Retinal pigment epithelial cell (primary cell): ENCODE measurements at regions not wholly inside any gene's neighbourhood (a gene's known extent, or its start where the extent isn't known, plus 50 kb on each side); places are given as distances from the start of the nearest gene placed in this dataset.
A peak's percentile ranks its signal among the peaks of the same experiment; 100 is the strongest.

Source experiments
- DNase-seq: peaks from one replicate; pipeline ENCODE4 v3.0.0-alpha.2; 2010; ENCODE audit warnings: low read depth
- H3K4me3 ChIP-seq: 2 replicates; pipeline ENCODE4 v1.5.1; 2011; ENCODE audit warnings: mild to moderate bottlenecking, low read length, control low read depth, moderate library complexity
- TF ChIP-seq, protein P1 (sequence below): conservative IDR thresholded peaks from 2 replicates; pipeline ENCODE4 v1.5.1; 2011; ENCODE audit warnings: low read depth, low read length, control low read depth, inconsistent platforms

DNA sequence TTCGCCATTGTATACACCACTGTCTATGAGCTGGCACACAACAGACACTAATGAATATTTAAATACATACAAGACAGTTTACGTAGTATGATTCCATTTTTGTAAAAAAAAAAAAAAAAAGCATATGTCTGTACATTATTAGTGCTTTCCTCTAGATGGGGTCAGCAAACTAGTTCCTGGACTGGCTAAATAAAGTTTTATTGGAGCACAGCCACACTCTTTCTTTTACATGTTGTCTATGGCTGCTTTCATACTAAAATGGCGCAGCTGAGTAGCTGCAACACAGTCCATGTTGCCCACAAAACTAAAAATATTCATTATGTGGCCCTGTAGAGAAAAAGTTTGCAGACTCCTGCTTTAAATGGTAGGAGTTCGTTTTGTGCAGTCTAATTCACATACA lies 70.7 kb upstream of the FRMD4B start:
- H3K4me3 ChIP-seq = no peak overlapping the region
- TF ChIP-seq, protein P1, sequence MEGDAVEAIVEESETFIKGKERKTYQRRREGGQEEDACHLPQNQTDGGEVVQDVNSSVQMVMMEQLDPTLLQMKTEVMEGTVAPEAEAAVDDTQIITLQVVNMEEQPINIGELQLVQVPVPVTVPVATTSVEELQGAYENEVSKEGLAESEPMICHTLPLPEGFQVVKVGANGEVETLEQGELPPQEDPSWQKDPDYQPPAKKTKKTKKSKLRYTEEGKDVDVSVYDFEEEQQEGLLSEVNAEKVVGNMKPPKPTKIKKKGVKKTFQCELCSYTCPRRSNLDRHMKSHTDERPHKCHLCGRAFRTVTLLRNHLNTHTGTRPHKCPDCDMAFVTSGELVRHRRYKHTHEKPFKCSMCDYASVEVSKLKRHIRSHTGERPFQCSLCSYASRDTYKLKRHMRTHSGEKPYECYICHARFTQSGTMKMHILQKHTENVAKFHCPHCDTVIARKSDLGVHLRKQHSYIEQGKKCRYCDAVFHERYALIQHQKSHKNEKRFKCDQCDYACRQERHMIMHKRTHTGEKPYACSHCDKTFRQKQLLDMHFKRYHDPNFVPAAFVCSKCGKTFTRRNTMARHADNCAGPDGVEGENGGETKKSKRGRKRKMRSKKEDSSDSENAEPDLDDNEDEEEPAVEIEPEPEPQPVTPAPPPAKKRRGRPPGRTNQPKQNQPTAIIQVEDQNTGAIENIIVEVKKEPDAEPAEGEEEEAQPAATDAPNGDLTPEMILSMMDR = no peak
- DNase-seq = no peak

- no peak for DNase-seq
- H3K4me3 ChIP-seq = no peak overlapping the region
- TF ChIP-seq, protein P1 = no peak
Observed at GRCh38 chr3:69454204-69454787, 68.4 kb upstream of the FRMD4B start.

- TF ChIP-seq, protein P1 = no peak
- no peak for DNase-seq
- H3K4me3 ChIP-seq = no peak overlapping the region
Observed at GRCh38 chr3:69452295-69452694, 66.4 kb upstream of the FRMD4B start.

DNA sequence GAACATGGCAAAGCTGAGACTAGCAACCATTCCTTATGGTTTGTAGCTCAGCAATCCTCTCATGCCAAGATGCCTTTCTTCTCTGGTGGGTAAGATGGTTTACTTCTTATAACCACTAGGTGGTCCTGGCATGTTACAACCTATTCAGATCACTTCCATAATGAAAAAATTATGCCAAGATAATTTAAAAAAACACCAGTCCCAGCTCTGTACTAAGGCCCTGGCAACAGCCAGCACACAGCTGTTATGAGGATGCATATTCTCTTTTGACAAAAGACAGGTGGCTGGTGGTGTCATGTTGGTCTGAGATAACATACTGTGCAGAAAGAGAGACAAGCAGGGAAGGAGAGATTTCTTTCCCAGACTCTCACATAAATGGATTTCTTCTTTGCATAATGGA lies 65.7 kb upstream of the FRMD4B start:
- DNase-seq = no peak
- TF ChIP-seq, protein P1 = peak; percentile 50
- no peak overlapping the region for H3K4me3 ChIP-seq

DNA sequence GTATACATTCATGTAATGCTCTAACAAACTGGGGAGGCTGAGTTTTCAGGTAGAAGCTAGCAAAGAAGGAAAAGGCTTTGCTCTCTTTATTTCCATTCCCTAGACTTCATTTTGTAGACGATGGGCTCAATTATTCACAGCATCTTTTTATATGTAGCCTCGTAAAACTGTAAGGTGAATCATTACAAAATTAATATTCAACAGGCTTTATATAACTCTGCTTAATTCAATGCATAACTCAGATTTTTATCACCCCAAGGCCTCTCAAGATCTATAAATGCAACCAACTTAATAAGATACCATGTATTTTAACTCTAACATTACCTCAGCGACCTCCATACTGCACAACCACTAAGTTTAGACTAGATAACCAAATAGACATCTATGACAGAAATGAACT lies 63.0 kb upstream of the FRMD4B start:
- TF ChIP-seq, protein P1 = no peak

DNA sequence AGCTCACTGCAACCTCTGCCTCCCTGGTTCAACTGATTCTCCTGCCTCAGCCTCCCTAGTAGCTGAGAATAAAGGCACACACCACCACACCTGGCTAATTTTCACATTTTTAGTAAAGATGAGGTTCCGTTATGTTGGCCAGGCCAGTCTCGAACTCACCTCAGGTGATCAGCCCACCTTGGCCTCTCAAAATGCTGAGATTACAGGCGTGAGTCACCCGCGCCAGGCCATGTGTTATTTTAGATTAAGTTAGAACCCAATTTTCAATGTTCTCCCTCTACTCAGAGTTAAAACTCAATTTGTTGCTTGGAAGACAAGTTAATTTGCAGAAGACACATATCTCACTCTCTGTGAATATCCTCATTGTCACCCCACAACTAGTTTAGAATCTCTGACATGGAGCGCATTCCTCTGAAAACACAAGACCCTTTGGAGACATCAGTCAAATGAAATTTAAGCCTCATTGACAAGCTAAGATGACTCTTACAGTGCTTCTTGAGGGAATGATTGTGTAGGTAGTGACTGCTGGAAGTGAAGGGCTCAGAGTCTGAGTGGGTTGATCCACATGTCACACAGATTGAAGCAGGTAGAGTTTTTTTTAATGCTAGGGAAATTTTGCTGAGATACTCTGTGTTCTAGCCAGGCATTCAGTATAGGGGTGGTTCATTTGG lies 60.6 kb upstream of the FRMD4B start:
- DNase-seq = no peak
- H3K4me3 ChIP-seq = no peak overlapping the region
- TF ChIP-seq, protein P1 = no peak

More for the DNA sequence above, 63.0 kb upstream of the FRMD4B start:
- no peak for DNase-seq
- no peak overlapping the region for H3K4me3 ChIP-seq

DNA sequence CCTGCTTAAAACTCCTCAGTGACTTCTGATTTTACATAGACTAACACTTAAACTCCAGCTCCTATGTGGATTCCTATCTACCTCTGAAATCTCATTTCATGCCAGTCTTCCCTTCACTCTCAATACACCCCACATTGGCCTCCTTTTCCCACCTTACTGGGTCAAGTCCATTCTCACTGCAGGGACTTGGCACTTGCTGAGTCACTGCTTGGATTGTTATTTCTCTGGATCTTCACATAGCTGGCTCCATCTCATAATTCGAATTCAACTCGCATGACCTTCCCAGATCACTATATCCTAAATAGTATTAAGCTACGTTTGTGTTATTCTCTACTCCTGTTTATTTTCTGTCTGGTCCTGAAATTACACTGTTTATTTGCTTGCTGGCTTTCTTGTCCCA lies 59.6 kb upstream of the FRMD4B start:
- TF ChIP-seq, protein P1 = no peak

More for the DNA sequence above, 59.6 kb upstream of the FRMD4B start:
- H3K4me3 ChIP-seq = no peak overlapping the region
- no peak for DNase-seq
